ENCODE measurements at regions not wholly inside any gene's neighbourhood (a gene's known extent, or its start where the extent isn't known, plus 50 kb on each side); places are given as distances from the start of the nearest gene placed in this dataset.

- DNase-seq = no peak
Measured at GRCh38 chr2:12127638-12128037, 381.2 kb downstream of the LPIN1 start.

GRCh38 chr2:12131975-12132374 lies 385.5 kb downstream of the LPIN1 start:
- no peak for DNase-seq

- DNase-seq = no peak
Measured at GRCh38 chr2:12141618-12142258, 395.3 kb downstream of the LPIN1 start.

GRCh38 chr2:12151716-12152115 lies 405.3 kb downstream of the LPIN1 start:
- no peak for DNase-seq

GRCh38 chr2:12152888-12153287 lies 406.5 kb downstream of the LPIN1 start:
- no peak for DNase-seq

- no peak for DNase-seq
Measured at GRCh38 chr2:12155303-12156051, 409.0 kb downstream of the LPIN1 start.

GRCh38 chr2:12156349-12156748 lies 409.9 kb downstream of the LPIN1 start:
- no peak for DNase-seq

- no peak for DNase-seq
Measured at GRCh38 chr2:12161085-12161484, 414.7 kb downstream of the LPIN1 start.

- DNase-seq = no peak
Measured at GRCh38 chr2:12162269-12163247, 416.1 kb downstream of the LPIN1 start.

- DNase-seq = no peak
Measured at GRCh38 chr2:12163866-12164265, 417.4 kb downstream of the LPIN1 start.

- DNase-seq = no peak
Measured at GRCh38 chr2:12164689-12165088, 418.3 kb downstream of the LPIN1 start.

GRCh38 chr2:12167525-12168317 lies 421.3 kb downstream of the LPIN1 start:
- no peak for DNase-seq

GRCh38 chr2:12168354-12168753 lies 421.9 kb downstream of the LPIN1 start:
- DNase-seq = no peak

GRCh38 chr2:12168791-12169388 lies 422.5 kb downstream of the LPIN1 start:
- DNase-seq = no peak

- DNase-seq = no peak
Measured at GRCh38 chr2:12169721-12170120, 423.3 kb downstream of the LPIN1 start.

GRCh38 chr2:12170121-12170520 lies 423.7 kb downstream of the LPIN1 start:
- no peak for DNase-seq

- DNase-seq = no peak
Measured at GRCh38 chr2:12173271-12173942, 427.0 kb downstream of the LPIN1 start.

- no peak for DNase-seq
Measured at GRCh38 chr2:12173943-12174340, 427.5 kb downstream of the LPIN1 start.

- no peak for DNase-seq
Measured at GRCh38 chr2:12175323-12175722, 428.9 kb downstream of the LPIN1 start.

- DNase-seq = no peak
Measured at GRCh38 chr2:12176623-12177454, 430.4 kb downstream of the LPIN1 start.

All from NCI-H1930 (cell line).